Activated CD4-positive, alpha-beta T cell treated with anti-CD3 and anti-CD28 coated beads, Interleukin-10, Interleukin-2, amounts not matched to agents 100 ng/mL and 50 ng/mL, durations not matched to agents 16 hours and 8 hours (primary cell): ENCODE measurements at regions not wholly inside any gene's neighbourhood (a gene's known extent, or its start where the extent isn't known, plus 50 kb on each side); places are given as distances from the start of the nearest gene placed in this dataset.

Source experiments
- DNase-seq: peaks from one replicate; pipeline ENCODE4 v3.0.0-alpha.2; 2020

GRCh38 chr6:90401933-90402830 is 105.5 kb upstream of the BACH2 start:
- peak; percentile 79 for DNase-seq

- peak; percentile 36 for DNase-seq
These were observed 103.3 kb upstream of the BACH2 start for GRCh38 chr6:90399970-90400369.

- peak; percentile 96 for DNase-seq
These were observed 101.5 kb upstream of the BACH2 start for GRCh38 chr6:90397929-90398674.

- no peak for DNase-seq
These were observed 100.4 kb upstream of the BACH2 start for GRCh38 chr6:90397047-90397446.

- peak; percentile 80 for DNase-seq
These were observed 96.7 kb upstream of the BACH2 start for GRCh38 chr6:90393232-90393884.

- no peak for DNase-seq
These were observed 93.7 kb upstream of the BACH2 start for GRCh38 chr6:90390379-90390778.

GRCh38 chr6:90388395-90388794 is 91.8 kb upstream of the BACH2 start:
- DNase-seq, result no peak

- DNase-seq, result no peak
These were observed 91.2 kb upstream of the BACH2 start for GRCh38 chr6:90387826-90388225.

- DNase-seq, result no peak
These were observed 90.7 kb upstream of the BACH2 start for GRCh38 chr6:90387383-90387775.

GRCh38 chr6:90386399-90387382 is 90.0 kb upstream of the BACH2 start:
- no peak for DNase-seq

- no peak for DNase-seq
These were observed 89.2 kb upstream of the BACH2 start for GRCh38 chr6:90385759-90386313.

- DNase-seq, result no peak
These were observed 88.1 kb upstream of the BACH2 start for GRCh38 chr6:90384720-90385119.

GRCh38 chr6:90383196-90383822 is 86.7 kb upstream of the BACH2 start:
- DNase-seq, result peak; percentile 47

- no peak for DNase-seq
These were observed 86.1 kb upstream of the BACH2 start for GRCh38 chr6:90382760-90383159.

GRCh38 chr6:90375681-90376439 is 79.2 kb upstream of the BACH2 start:
- DNase-seq, result no peak

GRCh38 chr6:90374201-90374600 is 77.6 kb upstream of the BACH2 start:
- DNase-seq, result no peak

GRCh38 chr6:90372885-90373284 is 76.2 kb upstream of the BACH2 start:
- DNase-seq, result no peak

GRCh38 chr6:90372450-90372849 is 75.8 kb upstream of the BACH2 start:
- DNase-seq, result no peak

- DNase-seq, result peak; percentile 59
These were observed 73.9 kb upstream of the BACH2 start for GRCh38 chr6:90370493-90370959.

- no peak for DNase-seq
These were observed 73.0 kb upstream of the BACH2 start for GRCh38 chr6:90369651-90370050.
